DMS53 treated with DMSO at 0.1 percent for 48 hours (cell line): ENCODE measurements at regions not wholly inside any gene's neighbourhood (a gene's known extent, or its start where the extent isn't known, plus 50 kb on each side); places are given as distances from the start of the nearest gene placed in this dataset.

ENCODE experiments used
- DNase-seq: peaks from one replicate; lab custom pipeline; 2025; ENCODE audit not compliant: unreplicated experiment; lab: John Stamatoyannopoulos, UW

- no peak for DNase-seq
Measured at GRCh38 chr2:6384341-6384740, 481.4 kb downstream of the CMPK2 start.

DNA sequence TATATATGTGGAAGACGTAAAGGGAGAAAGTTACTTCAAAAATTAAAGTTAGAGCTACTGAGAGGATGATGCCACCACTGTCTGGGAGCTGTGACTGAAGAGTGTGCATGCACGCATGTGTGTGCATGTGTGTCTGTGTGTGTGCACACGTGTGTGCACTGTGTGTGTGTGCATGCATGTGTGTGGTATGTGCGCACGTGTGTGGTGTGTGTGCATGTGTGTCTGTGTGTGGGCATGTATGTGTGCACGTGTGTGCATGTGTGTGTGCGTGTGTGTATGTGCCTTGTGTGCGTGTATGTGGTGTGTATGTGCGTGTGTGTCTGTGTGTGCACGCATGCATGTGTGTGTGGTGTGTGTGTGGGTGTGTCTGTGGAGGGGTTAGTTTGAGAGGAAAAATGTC lies 473.4 kb downstream of the CMPK2 start:
- no peak for DNase-seq

DNA sequence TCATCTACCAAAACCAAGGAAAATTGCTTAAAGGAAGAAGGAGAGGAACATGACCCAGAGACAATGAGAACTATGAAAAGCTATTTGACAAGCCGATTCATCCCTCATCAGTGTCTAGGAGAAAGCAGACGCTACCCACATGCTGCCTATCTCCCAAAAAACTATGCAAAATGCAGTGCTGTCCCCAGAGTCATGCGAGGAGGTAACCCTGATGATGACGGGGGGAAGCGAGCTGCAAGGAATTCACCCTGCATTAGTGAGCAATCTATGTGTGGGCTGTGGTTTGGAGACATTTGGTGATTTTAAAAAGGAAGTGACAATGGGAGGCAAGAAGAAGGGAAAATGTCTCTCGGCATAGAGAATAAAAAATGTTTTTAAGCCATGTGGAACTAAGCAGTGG lies 472.7 kb downstream of the CMPK2 start:
- no peak for DNase-seq

GRCh38 chr2:6393819-6394218 lies 471.9 kb downstream of the CMPK2 start:
- DNase-seq = no peak

DNA sequence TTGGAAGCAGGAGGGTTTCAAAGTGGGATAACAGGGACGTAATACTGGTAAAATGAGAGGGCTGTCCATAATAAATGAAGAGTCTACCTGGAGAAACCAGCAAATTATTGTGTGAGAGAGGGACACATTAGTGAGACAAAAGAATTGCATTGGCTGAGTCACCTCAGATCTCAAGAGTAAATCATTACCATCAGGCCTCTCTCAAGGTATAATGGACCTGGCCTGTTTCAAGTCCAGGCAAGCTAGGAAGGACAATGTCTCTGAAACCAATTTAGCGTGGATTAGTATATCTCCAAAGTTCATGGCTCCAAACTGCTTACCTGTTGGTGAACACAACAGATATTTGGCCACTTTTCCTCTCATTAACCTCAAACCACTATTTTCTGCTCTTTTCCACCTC lies 471.4 kb downstream of the CMPK2 start:
- peak; percentile 18 for DNase-seq

DNA sequence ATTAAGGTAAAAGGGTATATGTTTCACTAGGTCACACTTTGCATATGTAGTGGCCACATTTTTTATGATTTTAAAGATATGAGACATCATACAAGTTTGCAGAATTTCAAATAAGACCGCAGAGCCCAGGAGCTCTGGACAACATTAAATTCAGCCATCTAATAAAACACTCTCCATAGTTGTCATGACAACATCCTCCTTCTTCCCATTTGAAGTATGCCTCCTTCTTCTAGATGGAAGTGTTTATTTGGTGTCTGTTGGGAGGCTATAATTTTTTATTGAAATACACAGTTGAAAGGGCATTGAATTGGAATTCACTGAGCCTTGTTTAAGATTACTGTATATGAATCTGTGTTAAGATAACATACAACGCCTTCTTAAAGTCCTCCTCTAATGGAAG lies 467.3 kb downstream of the CMPK2 start:
- DNase-seq = no peak

GRCh38 chr2:6401301-6401700 lies 464.4 kb downstream of the CMPK2 start:
- DNase-seq = no peak

DNA sequence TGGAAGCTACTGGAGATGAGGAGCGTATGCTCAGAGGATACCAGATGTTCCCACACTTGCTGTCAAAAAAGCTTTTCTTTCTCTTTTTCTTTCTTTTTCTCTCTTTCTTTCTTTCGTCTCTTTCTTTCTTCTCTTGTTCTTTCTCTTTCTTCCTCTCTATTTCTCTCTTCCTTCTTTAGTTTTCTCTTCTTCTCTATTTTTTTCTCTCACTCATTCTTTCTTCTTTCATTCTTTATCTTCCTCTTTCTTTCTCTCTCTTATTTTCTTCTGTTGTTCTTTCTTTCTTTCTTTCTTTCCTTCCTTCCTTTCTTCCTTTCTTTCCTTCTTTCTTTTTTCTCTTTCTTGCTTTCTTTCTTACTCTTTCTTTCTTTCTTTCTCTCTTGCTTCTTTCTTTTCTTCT lies 457.6 kb downstream of the CMPK2 start:
- no peak for DNase-seq

DNA sequence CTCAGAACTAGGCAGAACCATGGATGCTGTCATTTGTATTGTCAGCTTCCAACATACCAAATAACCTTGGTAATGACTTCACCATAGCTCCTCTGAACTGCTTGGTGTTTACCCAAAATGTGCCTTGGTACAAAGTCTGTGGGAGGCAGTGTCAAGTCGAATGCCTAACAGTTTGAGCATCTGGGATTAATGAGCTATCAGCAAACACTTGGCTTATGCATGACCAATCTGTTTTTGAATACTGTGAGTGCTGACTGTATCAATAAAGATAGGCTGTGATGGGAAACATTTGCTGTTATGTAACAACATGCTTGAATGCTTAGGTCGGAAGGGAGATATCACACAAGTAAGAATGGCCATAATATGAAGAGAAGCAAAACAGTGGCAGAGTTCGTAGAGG lies 455.4 kb downstream of the CMPK2 start:
- DNase-seq = no peak

DNA sequence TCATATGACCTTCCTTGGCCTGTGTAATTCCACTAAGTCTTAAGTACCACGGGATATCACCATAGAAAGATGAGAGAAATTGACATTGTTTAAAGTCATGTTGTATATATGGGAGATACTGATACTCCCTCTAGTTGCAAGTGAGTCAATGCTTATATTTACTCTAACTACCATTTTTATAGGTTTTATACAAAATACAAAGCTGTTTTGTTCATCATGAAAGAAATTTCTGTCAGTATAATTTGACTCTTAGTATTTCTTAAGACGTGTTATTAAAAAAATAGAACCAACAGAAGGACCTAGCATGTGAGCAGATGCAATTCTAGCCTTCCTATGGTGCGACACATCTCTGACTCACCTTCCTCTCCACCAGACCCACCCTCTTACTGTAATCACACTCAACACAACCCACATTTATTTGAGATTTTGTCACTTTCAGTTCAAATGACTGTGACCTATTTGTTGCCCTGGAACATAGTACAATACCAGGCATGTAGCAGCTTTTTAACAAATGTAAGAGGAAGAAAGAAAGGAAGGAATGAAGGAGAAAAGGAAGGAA lies 453.1 kb downstream of the CMPK2 start:
- DNase-seq = no peak

DNA sequence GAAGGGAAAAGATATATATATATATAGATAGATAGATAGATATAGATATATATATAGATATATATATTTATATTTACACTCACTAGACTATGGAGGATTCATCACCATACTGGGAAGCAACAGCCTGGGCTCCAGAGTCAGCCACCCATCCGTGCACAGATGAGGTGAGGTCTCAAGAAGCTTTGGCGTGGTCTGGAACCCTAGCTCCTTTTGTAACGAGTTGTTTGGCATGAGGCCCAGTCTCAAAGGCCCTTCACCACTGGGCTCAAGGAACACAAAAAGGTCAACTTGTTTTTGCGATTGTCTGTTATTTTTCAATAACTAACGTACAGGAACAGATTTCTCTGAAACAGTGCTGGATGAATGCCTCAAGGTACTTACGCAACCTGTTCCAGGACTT lies 448.7 kb downstream of the CMPK2 start:
- no peak for DNase-seq

DNA sequence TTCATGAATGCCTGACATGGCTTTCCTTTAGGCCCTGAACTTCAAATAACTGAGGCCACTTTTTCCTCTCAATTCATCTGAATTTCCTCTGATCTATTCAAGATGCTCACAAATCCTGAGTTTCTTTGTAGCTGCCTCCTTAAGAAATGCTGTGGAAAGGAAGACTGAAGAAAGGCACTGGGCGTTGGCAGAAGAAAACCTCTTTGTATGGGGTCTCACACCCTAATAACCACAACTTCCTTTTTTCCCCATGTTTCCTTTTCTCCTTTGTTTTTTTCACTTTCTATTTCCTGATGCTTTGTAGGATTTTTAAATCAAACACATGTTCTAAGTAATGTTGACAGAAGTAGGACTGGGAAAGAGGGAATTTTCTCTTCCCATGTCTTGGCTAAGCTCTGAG lies 447.4 kb downstream of the CMPK2 start:
- no peak for DNase-seq

- no peak for DNase-seq
Measured at GRCh38 chr2:6421138-6421730, 444.5 kb downstream of the CMPK2 start.

GRCh38 chr2:6421888-6422287 lies 443.8 kb downstream of the CMPK2 start:
- DNase-seq = no peak

DNA sequence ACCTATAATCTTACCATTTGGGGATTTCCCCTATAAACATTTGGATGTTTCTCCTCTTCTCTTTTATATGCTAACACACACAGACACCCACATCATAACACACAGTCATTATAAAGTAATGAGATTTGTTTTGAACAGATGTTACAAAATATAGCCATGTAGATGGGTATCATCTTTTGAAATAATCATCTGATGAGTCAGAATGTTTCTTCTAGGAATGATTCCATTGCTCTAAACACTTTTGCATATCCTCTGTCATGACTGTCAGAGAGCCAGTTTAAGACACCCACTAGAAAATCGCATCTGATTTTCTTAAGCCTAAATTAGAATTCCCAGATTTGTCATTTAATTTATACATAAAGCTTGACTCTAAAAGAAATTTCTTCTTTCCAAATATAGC lies 442.6 kb downstream of the CMPK2 start:
- DNase-seq = no peak

DNA sequence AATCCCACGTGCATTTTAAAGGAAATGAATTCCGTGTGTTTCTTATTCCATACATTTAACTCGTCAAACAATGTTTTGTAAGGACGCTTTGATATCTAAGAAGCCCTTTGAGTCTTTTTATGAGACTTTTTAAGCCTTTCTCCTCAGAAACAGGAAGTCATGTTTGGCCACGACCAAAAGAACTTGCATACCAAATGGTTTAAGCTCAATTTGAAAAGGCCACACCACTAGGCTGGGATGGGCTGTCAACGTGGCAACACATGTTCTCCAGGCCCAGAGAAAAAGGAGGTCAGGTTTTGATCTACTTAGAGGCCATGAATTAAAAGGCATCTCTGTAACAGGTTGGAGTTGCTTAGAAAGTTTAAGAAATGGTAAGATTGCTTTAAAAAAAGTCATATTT lies 441.8 kb downstream of the CMPK2 start:
- DNase-seq = no peak

DNA sequence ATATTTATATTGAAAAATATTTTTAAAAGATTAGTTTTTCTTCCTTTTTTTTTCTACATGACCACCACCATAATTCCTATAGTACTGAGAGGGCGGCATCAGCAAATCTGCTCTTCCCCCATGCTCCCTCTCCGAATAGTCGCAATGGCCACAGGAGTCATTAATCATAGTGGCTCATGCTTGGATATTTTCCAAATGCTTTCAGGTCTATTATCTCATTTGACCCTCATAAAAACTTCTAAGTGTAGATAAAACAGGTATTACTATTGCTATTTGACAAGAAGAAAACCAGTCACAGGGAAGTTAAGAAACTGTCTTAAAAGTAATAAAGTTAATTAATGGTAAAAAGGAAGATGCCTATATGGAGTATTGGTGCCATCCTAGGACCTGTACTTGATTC lies 440.7 kb downstream of the CMPK2 start:
- no peak for DNase-seq

GRCh38 chr2:6429210-6429986 lies 436.3 kb downstream of the CMPK2 start:
- DNase-seq = no peak

- no peak for DNase-seq
Measured at GRCh38 chr2:6434438-6434837, 431.3 kb downstream of the CMPK2 start.

DNA sequence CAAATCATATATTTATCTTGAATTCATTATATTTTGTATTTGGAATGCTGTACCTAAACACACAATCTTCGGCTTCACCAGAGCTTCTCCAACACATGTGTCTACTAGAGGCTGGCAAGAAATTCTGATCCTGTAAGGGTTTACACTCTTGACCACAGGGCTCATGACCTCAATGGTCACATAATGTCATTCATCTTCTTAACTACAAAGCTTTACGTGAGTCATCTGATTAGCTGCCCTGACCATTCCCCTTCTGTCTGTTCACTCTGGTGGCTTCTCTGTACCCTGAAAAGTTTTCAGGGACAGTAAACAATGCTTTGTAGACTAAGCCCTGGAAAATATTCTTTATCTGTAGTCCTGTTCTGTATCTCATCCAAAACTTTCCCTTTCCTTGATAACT lies 423.9 kb downstream of the CMPK2 start:
- DNase-seq = no peak

DNA sequence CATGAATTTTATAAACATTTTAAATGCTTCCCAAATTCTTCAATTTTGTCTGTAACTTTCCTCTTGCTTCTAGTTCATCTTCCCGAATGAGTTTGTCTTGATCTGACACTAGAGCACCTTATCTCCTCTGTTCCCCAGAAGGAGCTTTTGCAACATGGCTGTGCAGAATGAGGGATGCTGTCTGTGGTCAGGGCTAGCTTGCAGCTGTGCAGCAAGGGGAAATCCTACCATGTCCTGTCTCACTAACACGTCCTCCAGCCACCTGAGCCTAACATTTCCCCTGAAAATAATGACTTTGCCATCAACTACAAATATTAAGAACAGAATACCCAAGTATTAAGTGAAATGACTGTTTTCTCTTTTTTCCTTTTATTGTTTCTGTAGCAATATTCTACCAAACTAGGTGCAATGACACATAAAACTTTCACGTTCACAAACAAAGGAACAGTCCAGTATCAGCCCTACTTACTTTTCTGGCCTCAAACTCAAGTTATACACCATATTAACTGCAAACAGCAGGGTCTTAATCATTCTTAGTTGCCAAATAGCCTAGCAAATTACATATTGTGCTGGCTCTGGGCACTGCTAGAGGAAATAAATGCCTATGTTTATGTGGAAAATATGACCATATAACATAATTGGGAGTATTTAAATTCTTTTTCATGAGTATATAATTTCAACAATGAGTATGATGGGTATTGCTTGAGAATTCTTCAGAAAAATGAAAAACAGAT lies 423.3 kb downstream of the CMPK2 start:
- no peak for DNase-seq
